Spinal cord (tissue), 9 donors: ENCODE measurements at regions not wholly inside any gene's neighbourhood (a gene's known extent, or its start where the extent isn't known, plus 50 kb on each side); places are given as distances from the start of the nearest gene placed in this dataset.
"Not testable (repeated sequence)": the region's sequence is repeated elsewhere in the genome, so short reads cannot be mapped to it uniquely, and the experiment has no call there.

Experiments
- DNase-seq, 6 donors: peaks; one replicate each; pipeline versions ENCODE4 v3.0.0 to v3.0.0-alpha.2; 2013 to 2015; ENCODE audit warnings: low spot score in 6 of 6, low read depth in 4 of 6
- H3K27ac ChIP-seq: one replicate; pipeline ENCODE4 v1.5.1; 2013; ENCODE audit warnings: low read depth, low read length, control low read depth
- H3K27me3 ChIP-seq: one replicate; pipeline ENCODE4 v1.6.1; 2013; ENCODE audit warnings: low read length; ENCODE audit not compliant: control insufficient read depth, insufficient read depth
- H3K36me3 ChIP-seq: one replicate; pipeline ENCODE4 v1.6.1; 2013; ENCODE audit warnings: low read length; ENCODE audit not compliant: control insufficient read depth, insufficient read depth
- H3K4me1 ChIP-seq: one replicate; pipeline ENCODE4 v1.6.1; 2013; ENCODE audit warnings: low read length; ENCODE audit not compliant: control insufficient read depth, insufficient read depth
- H3K4me3 ChIP-seq: one replicate; pipeline ENCODE4 v1.5.1; 2013; ENCODE audit warnings: low read depth, low read length, control low read depth
- H3K9me3 ChIP-seq: one replicate; pipeline ENCODE4 v1.6.1; 2013; ENCODE audit warnings: low read length; ENCODE audit not compliant: control insufficient read depth, insufficient read depth
- WGBS: methylation state at CpG from one replicate; pipeline ENCODE4 v1.1.5; 2013; ENCODE audit warnings: missing lambda C conversion rate; ENCODE audit not compliant: insufficient coverage; 5-methylcytosine and 5-hydroxymethylcytosine counted together
- donor health status: healthy.

- H3K4me3 ChIP-seq: no peak overlapping the region
- no peaks in the 10 kb centered on the region for H3K9me3 ChIP-seq
- H3K36me3 ChIP-seq: no peaks in the 10 kb centered on the region
- no peaks in the 10 kb centered on the region for H3K4me1 ChIP-seq
- no peaks in the 10 kb centered on the region for H3K27me3 ChIP-seq
- no peak overlapping the region for H3K27ac ChIP-seq
- 74% methylated on average over 5 of the region's 9 CpGs for WGBS
- peak in 1 of 6 donors; percentile 39 for DNase-seq
Measured at GRCh38 chr6:135624402-135625295, 127.1 kb upstream of the AHI1 start.

DNA sequence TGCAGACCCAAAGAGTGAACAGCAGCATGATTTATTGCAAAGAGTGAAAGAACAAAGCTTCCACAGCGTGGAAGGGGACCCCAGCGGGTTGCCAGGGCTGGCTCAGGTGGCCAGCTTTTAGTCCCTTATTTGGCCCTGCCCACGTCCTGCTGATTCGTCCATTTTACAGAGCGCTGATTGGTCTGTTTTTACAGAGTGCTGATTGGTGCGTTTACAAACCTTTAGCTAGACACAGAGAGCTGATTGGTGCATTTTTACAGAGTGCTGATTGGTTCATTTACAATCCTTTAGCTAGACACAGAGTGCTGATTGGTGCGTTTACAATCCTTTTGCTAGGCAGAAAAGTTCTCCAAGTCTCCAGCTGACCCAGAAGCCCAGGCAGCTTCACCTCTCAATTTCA, 128.5 kb upstream of the AHI1 start:
- 98% methylated on average over 5 of the region's 7 CpGs for WGBS

DNA sequence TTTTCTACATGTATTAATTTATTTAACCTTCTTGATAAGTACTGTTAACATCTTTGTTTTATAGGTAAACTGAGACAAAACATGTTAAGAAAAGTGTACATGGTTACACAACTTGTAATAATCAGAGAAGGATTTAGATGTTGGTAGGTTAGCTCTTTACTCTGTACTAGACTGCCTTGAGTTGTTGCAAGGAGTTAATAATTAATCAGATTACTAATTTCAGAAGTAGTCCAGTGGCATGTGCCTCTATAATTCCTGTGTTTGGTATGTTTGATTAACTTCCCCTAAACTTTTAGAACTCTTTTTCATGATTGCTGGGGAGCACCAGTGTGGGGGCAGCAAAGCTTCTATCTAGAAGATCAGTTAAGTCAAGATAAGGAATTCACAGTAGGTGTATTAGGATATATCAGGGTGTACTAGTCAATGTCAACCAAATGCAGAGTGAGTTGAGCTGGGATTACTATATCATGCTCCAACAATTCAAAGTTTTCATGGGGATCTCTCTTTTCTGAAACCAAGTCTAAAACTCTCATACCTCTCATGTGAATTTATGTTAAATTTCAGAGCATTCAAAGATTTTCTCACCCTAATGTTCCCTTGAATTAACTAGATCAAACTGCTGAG, 129.7 kb upstream of the AHI1 start:
- H3K4me1 ChIP-seq: no peaks in the 10 kb centered on the region
- H3K27ac ChIP-seq: no peak overlapping the region
- H3K36me3 ChIP-seq: no peaks in the 10 kb centered on the region
- no peaks in the 10 kb centered on the region for H3K9me3 ChIP-seq
- H3K4me3 ChIP-seq: no peak overlapping the region
- no peak for DNase-seq
- no peaks in the 10 kb centered on the region for H3K27me3 ChIP-seq

More for the DNA sequence above, 128.5 kb upstream of the AHI1 start:
- not testable (repeated sequence) for H3K27me3 ChIP-seq, H3K36me3 ChIP-seq, H3K4me1 ChIP-seq, DNase-seq, H3K9me3 ChIP-seq, H3K4me3 ChIP-seq, H3K27ac ChIP-seq

GRCh38 chr6:135630789-135631376, 133.3 kb upstream of the AHI1 start:
- WGBS: 86% methylated on average over 3 of the region's 6 CpGs
- Histone ChIP-seq H3K4me1 (no peaks in the 10 kb centered on the region), H3K9me3 (no peaks in the 10 kb centered on the region), H3K36me3 (no peaks in the 10 kb centered on the region), H3K27ac (no peak overlapping the region), H3K4me3 (no peak overlapping the region), H3K27me3 (no peaks in the 10 kb centered on the region)
- DNase-seq: no peak

GRCh38 chr6:135631821-135632220, 134.3 kb upstream of the AHI1 start:
- Histone ChIP-seq H3K4me1 (no peaks in the 10 kb centered on the region), H3K27ac (no peak overlapping the region), H3K9me3 (no peaks in the 10 kb centered on the region), H3K27me3 (no peaks in the 10 kb centered on the region), H3K4me3 (no peak overlapping the region), H3K36me3 (no peaks in the 10 kb centered on the region)
- WGBS: no CpG with 5 or more reads among the region's 2 CpGs
- DNase-seq: peak in 2 of 6 donors; percentile 24 to 49

DNA sequence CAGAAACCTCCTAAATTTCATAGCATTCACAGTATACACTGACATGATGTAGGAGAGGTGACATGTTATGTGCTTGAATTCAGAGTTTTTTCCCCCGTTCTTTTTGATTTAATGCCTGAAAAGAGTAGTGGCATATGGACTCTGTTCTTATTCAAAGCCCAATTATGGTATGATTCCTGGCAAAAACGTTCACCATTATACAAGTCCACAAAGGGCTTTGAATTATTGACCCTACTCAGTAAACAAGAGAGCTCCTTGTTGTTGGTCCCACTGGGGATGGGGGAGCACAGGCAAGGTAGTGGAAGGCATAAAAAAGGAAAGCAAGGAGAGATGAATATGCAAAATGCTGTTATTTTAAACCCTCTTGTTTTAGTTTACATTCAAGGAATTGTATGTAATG, 136.0 kb upstream of the AHI1 start:
- Histone ChIP-seq H3K27ac (no peak overlapping the region), H3K36me3 (no peaks in the 10 kb centered on the region), H3K27me3 (no peaks in the 10 kb centered on the region), H3K4me1 (no peaks in the 10 kb centered on the region), H3K9me3 (no peaks in the 10 kb centered on the region), H3K4me3 (no peak overlapping the region)
- no CpG with 5 or more reads among the region's 2 CpGs for WGBS
- DNase-seq: peak in 1 of 6 donors; percentile 17

DNA sequence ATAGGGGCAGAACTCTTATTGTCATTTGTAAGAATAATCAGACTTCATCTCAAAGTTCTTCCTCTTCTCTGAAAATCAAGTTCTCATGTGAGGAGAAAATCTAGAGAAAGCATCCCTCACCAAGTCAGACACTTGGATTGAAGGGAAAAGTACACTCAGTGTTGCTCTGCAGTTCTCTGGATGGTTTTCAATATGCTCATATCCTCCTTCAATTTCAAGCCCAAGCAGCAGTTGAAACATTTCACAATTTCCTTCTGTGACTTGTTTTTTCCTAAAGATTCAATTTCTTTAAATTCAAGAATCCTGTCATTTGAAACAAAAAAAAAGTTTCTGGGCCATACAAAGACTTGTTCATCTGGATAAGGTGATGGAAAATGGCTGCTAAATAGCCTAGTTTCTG, 140.2 kb upstream of the AHI1 start:
- H3K9me3 ChIP-seq: no peaks in the 10 kb centered on the region
- no peaks in the 10 kb centered on the region for H3K36me3 ChIP-seq
- H3K4me1 ChIP-seq: no peaks in the 10 kb centered on the region
- no peaks in the 10 kb centered on the region for H3K27me3 ChIP-seq
- no peak overlapping the region for H3K27ac ChIP-seq
- no peak overlapping the region for H3K4me3 ChIP-seq
- DNase-seq: no peak

GRCh38 chr6:135638108-135638507, 140.6 kb upstream of the AHI1 start:
- no peak overlapping the region for H3K27ac ChIP-seq
- no peaks in the 10 kb centered on the region for H3K9me3 ChIP-seq
- DNase-seq: no peak
- H3K4me3 ChIP-seq: no peak overlapping the region
- 100% methylated on average over 1 of the region's 2 CpGs for WGBS
- H3K27me3 ChIP-seq: no peaks in the 10 kb centered on the region
- H3K36me3 ChIP-seq: no peaks in the 10 kb centered on the region
- H3K4me1 ChIP-seq: no peaks in the 10 kb centered on the region

- WGBS: 100% methylated on average over 1 of the region's 2 CpGs
Measured at GRCh38 chr6:135640048-135640447, 142.5 kb upstream of the AHI1 start.

More at GRCh38 chr6:135640048-135640447, 142.5 kb upstream of the AHI1 start:
- no peaks in the 10 kb centered on the region for H3K9me3 ChIP-seq
- H3K27me3 ChIP-seq: no peaks in the 10 kb centered on the region
- no peak overlapping the region for H3K4me3 ChIP-seq
- no peak for DNase-seq
- no peaks in the 10 kb centered on the region for H3K36me3 ChIP-seq
- no peak overlapping the region for H3K27ac ChIP-seq
- H3K4me1 ChIP-seq: no peaks in the 10 kb centered on the region
